Thoracic aorta (tissue), 2 donors: ENCODE measurements at regions not wholly inside any gene's neighbourhood (a gene's known extent, or its start where the extent isn't known, plus 50 kb on each side); places are given as distances from the start of the nearest gene placed in this dataset.

Experiments
- ATAC-seq: fragments of 150-250 bp; one replicate; pipeline ENCODE4 v1.8.0; 2017; ENCODE audit warnings: low read depth; ENCODE audit not compliant: insufficient number of reproducible peaks, low FRiP score
- DNase-seq: peaks from one replicate; pipeline ENCODE4 v3.0.0-alpha.2; 2020; ENCODE audit warnings: low spot score
- H3K27ac ChIP-seq, 2 donors: fragments of 200-600 bp; sonication (generic); 1 replicate in 1 of 2; 2 replicates in 1 of 2; pipeline ENCODE4 v1.5.1; 2016; ENCODE audit warnings: mild to moderate bottlenecking in 2 of 2, moderate library complexity in 2 of 2
- H3K27me3 ChIP-seq: fragments of 200-600 bp; sonication (generic); replicated peaks from 2 replicates; pipeline ENCODE4 v1.6.0; 2016; ENCODE audit warnings: mild to moderate bottlenecking; ENCODE audit not compliant: insufficient read depth
- H3K36me3 ChIP-seq: fragments of 200-600 bp; sonication (generic); one replicate; pipeline ENCODE4 v1.5.1; 2016
- H3K4me1 ChIP-seq, 2 donors: fragments of 200-600 bp; sonication (generic); 1 replicate in 1 of 2; 2 replicates in 1 of 2; pipeline versions ENCODE4 v1.5.1 to v1.6.0; 2016; ENCODE audit warnings: low read depth in 2 of 2, mild to moderate bottlenecking in 1 of 2; ENCODE audit not compliant: control insufficient read depth in 1 of 2
- H3K4me3 ChIP-seq: fragments of 200-600 bp; sonication (generic); 2 replicates; pipeline ENCODE4 v1.5.1; 2016; ENCODE audit warnings: mild to moderate bottlenecking
- H3K9me3 ChIP-seq: fragments of 200-600 bp; sonication (generic); 2 replicates; pipeline ENCODE4 v1.5.1; 2016
- TF ChIP-seq, protein P1 (sequence below): fragments of 200-600 bp; sonication (generic); IDR thresholded peaks from one replicate; pipeline ENCODE4 v1.5.1; 2019; ENCODE audit warnings: antibody characterized with exemption

GRCh38 chr5:136529081-136529480, 163.7 kb upstream of the TRPC7 start:
- TF ChIP-seq, protein P1, sequence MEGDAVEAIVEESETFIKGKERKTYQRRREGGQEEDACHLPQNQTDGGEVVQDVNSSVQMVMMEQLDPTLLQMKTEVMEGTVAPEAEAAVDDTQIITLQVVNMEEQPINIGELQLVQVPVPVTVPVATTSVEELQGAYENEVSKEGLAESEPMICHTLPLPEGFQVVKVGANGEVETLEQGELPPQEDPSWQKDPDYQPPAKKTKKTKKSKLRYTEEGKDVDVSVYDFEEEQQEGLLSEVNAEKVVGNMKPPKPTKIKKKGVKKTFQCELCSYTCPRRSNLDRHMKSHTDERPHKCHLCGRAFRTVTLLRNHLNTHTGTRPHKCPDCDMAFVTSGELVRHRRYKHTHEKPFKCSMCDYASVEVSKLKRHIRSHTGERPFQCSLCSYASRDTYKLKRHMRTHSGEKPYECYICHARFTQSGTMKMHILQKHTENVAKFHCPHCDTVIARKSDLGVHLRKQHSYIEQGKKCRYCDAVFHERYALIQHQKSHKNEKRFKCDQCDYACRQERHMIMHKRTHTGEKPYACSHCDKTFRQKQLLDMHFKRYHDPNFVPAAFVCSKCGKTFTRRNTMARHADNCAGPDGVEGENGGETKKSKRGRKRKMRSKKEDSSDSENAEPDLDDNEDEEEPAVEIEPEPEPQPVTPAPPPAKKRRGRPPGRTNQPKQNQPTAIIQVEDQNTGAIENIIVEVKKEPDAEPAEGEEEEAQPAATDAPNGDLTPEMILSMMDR: no peak
- ATAC-seq: no peak

GRCh38 chr5:136528481-136529030, 163.2 kb upstream of the TRPC7 start:
- DNase-seq (no peak), ATAC-seq (no peak)
- TF ChIP-seq, protein P1: no peak
- no peak overlapping the region for H3K27ac ChIP-seq
- no peaks in the 10 kb centered on the region for H3K9me3 ChIP-seq
- H3K4me3 ChIP-seq: no peak overlapping the region
- no peaks in the 10 kb centered on the region for H3K27me3 ChIP-seq
- no peaks in the 10 kb centered on the region for H3K36me3 ChIP-seq
- no peaks in the 10 kb centered on the region for H3K4me1 ChIP-seq

More at GRCh38 chr5:136529081-136529480, 163.7 kb upstream of the TRPC7 start:
- H3K27ac ChIP-seq: no peak overlapping the region
- H3K4me3 ChIP-seq: no peak overlapping the region
- H3K4me1 ChIP-seq: no peaks in the 10 kb centered on the region
- no peak for DNase-seq
- H3K27me3 ChIP-seq: no peaks in the 10 kb centered on the region
- no peaks in the 10 kb centered on the region for H3K36me3 ChIP-seq
- no peaks in the 10 kb centered on the region for H3K9me3 ChIP-seq

GRCh38 chr5:136527311-136527710, 162.0 kb upstream of the TRPC7 start:
- Histone ChIP-seq H3K9me3 (no peaks in the 10 kb centered on the region), H3K4me1 (no peaks in the 10 kb centered on the region), H3K4me3 (no peak overlapping the region), H3K27ac (no peak overlapping the region), H3K27me3 (no peaks in the 10 kb centered on the region), H3K36me3 (no peaks in the 10 kb centered on the region)
- DNase-seq: no peak
- no peak for ATAC-seq
- TF ChIP-seq, protein P1: no peak

- no peaks in the 10 kb centered on the region for H3K27me3 ChIP-seq
- DNase-seq: no peak
Measured at GRCh38 chr5:136526791-136527190, 161.4 kb upstream of the TRPC7 start.

GRCh38 chr5:136526021-136526420, 160.7 kb upstream of the TRPC7 start:
- no peak overlapping the region for H3K4me3 ChIP-seq
- H3K9me3 ChIP-seq: no peaks in the 10 kb centered on the region
- no peak for ATAC-seq
- H3K4me1 ChIP-seq: no peaks in the 10 kb centered on the region
- TF ChIP-seq, protein P1: no peak
- no peak overlapping the region for H3K27ac ChIP-seq
- DNase-seq: no peak
- no peaks in the 10 kb centered on the region for H3K27me3 ChIP-seq
- H3K36me3 ChIP-seq: no peaks in the 10 kb centered on the region

More at GRCh38 chr5:136526791-136527190, 161.4 kb upstream of the TRPC7 start:
- no peaks in the 10 kb centered on the region for H3K36me3 ChIP-seq
- no peak overlapping the region for H3K4me3 ChIP-seq
- TF ChIP-seq, protein P1: no peak
- H3K27ac ChIP-seq: no peak overlapping the region
- H3K4me1 ChIP-seq: no peaks in the 10 kb centered on the region
- ATAC-seq: no peak
- H3K9me3 ChIP-seq: no peaks in the 10 kb centered on the region
